ENCODE measurements at regions not wholly inside any gene's neighbourhood (a gene's known extent, or its start where the extent isn't known, plus 50 kb on each side); places are given as distances from the start of the nearest gene placed in this dataset.

GRCh38 chr10:3935141-3935540 lies 150.1 kb upstream of the KLF6 start (continued):
- TF ChIP-seq REST (tag by site-specific recombination; IDR thresholded peaks at IDR 0.05) (no peak), ZNF521 (tag by site-specific recombination; IDR thresholded peaks at IDR 0.05) (no peak), KLF1 (tag by site-specific recombination; IDR thresholded peaks at IDR 0.05) (no peak), GLI4 (tag by site-specific recombination; IDR thresholded peaks at IDR 0.05) (no peak), YY1 (tag by site-specific recombination; IDR thresholded peaks at IDR 0.05) (no peak), ZNF26 (tag by site-specific recombination; IDR thresholded peaks at IDR 0.05) (no peak), ZNF837 (tag by site-specific recombination; IDR thresholded peaks at IDR 0.05) (no peak), ZNF202 (tag by site-specific recombination; IDR thresholded peaks at IDR 0.05; ENCODE audit: borderline replicate concordance) (no peak), KLF9 (tag by site-specific recombination; IDR thresholded peaks at IDR 0.05; ENCODE audit: low read depth) (no peak), ZNF146 (tag by site-specific recombination; IDR thresholded peaks at IDR 0.05) (no peak), ZNF350 (tag by site-specific recombination; IDR thresholded peaks at IDR 0.05) (no peak), HIC1 (tag by site-specific recombination; IDR thresholded peaks at IDR 0.05) (no peak)

- POLR2A ChIA-PET = no interaction called here
- CTCF ChIA-PET = interaction anchor here (0.6 kb wide), 1 partner anchor 18 kb away, joined by 4 read pairs; no protein-coding TSS in a partner anchor
- H3K4me1 ChIP-seq (ENCODE audit: control insufficient read depth, insufficient read depth, low read length) = no peaks in the 10 kb centered on the region
- no peak overlapping the region for H3K27ac ChIP-seq (ENCODE audit: extremely low read depth, low read depth, low read length)
- H3K4me3 ChIP-seq (ENCODE audit: low read depth, low read length) = no peak overlapping the region
- TF ChIP-seq ZNF514 (tag by site-specific recombination; IDR thresholded peaks at IDR 0.05) (no peak), SCRT1 (tag by site-specific recombination; IDR thresholded peaks at IDR 0.05; ENCODE audit: borderline replicate concordance) (no peak), PRDM10 (tag by site-specific recombination; IDR thresholded peaks at IDR 0.05) (no peak), SCRT2 (tag by site-specific recombination; IDR thresholded peaks at IDR 0.05) (no peak), RBAK (tag by site-specific recombination; IDR thresholded peaks at IDR 0.05) (no peak), ZNF596 (tag by site-specific recombination; IDR thresholded peaks at IDR 0.05) (no peak)
- H3K9me3 ChIP-seq (ENCODE audit: control insufficient read depth, insufficient read depth, low read depth, low read length) = no peaks in the 10 kb centered on the region
- no peaks in the 10 kb centered on the region for H3K36me3 ChIP-seq (ENCODE audit: control insufficient read depth in 2 of 2, insufficient read depth in 1 of 2, low read length in 2 of 2)
These were observed 148.7 kb upstream of the KLF6 start for GRCh38 chr10:3933733-3934132.
